ENCODE measurements at regions not wholly inside any gene's neighbourhood (a gene's known extent, or its start where the extent isn't known, plus 50 kb on each side); places are given as distances from the start of the nearest gene placed in this dataset.

DNA sequence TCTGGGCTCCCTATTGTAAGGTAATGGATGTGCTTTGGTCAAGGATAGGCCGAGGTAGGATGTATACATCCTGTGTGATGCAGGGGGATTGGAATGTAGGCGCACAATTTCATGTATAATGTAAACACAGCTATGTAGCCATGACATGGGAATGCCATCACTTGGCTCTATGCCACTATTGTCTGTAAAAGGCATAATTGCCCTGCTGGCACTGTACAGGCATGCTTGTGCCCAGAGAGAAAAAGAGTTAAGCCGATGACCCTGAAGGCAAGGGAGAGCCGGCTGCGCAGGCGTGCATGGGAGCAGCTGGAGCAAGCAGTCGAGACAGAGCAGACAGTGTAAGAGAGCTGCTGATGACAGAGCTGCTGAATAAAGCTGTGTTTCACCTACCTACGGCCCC is 212.5 kb upstream of the CPHXL start:
- TF ChIP-seq CREB1 (CRISPR knock-in tag; IDR thresholded peaks at IDR 0.05; ENCODE audit: low read depth) = no peak
- TF ChIP-seq, protein P1, sequence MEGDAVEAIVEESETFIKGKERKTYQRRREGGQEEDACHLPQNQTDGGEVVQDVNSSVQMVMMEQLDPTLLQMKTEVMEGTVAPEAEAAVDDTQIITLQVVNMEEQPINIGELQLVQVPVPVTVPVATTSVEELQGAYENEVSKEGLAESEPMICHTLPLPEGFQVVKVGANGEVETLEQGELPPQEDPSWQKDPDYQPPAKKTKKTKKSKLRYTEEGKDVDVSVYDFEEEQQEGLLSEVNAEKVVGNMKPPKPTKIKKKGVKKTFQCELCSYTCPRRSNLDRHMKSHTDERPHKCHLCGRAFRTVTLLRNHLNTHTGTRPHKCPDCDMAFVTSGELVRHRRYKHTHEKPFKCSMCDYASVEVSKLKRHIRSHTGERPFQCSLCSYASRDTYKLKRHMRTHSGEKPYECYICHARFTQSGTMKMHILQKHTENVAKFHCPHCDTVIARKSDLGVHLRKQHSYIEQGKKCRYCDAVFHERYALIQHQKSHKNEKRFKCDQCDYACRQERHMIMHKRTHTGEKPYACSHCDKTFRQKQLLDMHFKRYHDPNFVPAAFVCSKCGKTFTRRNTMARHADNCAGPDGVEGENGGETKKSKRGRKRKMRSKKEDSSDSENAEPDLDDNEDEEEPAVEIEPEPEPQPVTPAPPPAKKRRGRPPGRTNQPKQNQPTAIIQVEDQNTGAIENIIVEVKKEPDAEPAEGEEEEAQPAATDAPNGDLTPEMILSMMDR (conservative IDR thresholded peaks at IDR 0.05; ENCODE audit: low read depth in 2 of 2) = no peak
- no peak for TF ChIP-seq STAT1 (IDR thresholded peaks at IDR 0.05; ENCODE audit: unreplicated experiment)
- TF ChIP-seq EZH2 (IDR thresholded peaks at IDR 0.05; ENCODE audit: low read depth, unreplicated experiment) = no peak
- no peak for TF ChIP-seq POLR2AphosphoS5 (IDR thresholded peaks at IDR 0.05; ENCODE audit: low read depth)
- no peak for TF ChIP-seq ZNF114 (CRISPR knock-in tag; IDR thresholded peaks at IDR 0.05)
- TF ChIP-seq, protein P2, sequence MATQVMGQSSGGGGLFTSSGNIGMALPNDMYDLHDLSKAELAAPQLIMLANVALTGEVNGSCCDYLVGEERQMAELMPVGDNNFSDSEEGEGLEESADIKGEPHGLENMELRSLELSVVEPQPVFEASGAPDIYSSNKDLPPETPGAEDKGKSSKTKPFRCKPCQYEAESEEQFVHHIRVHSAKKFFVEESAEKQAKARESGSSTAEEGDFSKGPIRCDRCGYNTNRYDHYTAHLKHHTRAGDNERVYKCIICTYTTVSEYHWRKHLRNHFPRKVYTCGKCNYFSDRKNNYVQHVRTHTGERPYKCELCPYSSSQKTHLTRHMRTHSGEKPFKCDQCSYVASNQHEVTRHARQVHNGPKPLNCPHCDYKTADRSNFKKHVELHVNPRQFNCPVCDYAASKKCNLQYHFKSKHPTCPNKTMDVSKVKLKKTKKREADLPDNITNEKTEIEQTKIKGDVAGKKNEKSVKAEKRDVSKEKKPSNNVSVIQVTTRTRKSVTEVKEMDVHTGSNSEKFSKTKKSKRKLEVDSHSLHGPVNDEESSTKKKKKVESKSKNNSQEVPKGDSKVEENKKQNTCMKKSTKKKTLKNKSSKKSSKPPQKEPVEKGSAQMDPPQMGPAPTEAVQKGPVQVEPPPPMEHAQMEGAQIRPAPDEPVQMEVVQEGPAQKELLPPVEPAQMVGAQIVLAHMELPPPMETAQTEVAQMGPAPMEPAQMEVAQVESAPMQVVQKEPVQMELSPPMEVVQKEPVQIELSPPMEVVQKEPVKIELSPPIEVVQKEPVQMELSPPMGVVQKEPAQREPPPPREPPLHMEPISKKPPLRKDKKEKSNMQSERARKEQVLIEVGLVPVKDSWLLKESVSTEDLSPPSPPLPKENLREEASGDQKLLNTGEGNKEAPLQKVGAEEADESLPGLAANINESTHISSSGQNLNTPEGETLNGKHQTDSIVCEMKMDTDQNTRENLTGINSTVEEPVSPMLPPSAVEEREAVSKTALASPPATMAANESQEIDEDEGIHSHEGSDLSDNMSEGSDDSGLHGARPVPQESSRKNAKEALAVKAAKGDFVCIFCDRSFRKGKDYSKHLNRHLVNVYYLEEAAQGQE (IDR thresholded peaks at IDR 0.05; ENCODE audit: unreplicated experiment) = no peak

Data from GM23338 (cell line).